VCaP (cell line): ENCODE measurements at regions not wholly inside any gene's neighbourhood (a gene's known extent, or its start where the extent isn't known, plus 50 kb on each side); places are given as distances from the start of the nearest gene placed in this dataset.

Source experiments
- H3K27ac ChIP-seq: fragments of 450-650 bp; 2 replicates; pipeline ENCODE4 v1.5.1; 2017
- CTCF ChIP-seq: fragments of 450-650 bp; conservative IDR thresholded peaks from 2 replicates; pipeline ENCODE4 v1.5.1; 2017; ENCODE audit warnings: mild to moderate bottlenecking, moderate library complexity

- H3K27ac ChIP-seq = no peak overlapping the region
- no peak for TF ChIP-seq CTCF
These were observed 147.0 kb upstream of the CDH5 start for GRCh38 chr16:66219491-66219890.

- TF ChIP-seq CTCF = no peak
- H3K27ac ChIP-seq = no peak overlapping the region
These were observed 154.1 kb upstream of the CDH5 start for GRCh38 chr16:66212428-66212827.

- H3K27ac ChIP-seq = no peak overlapping the region
- no peak for TF ChIP-seq CTCF
These were observed 154.8 kb upstream of the CDH5 start for GRCh38 chr16:66211651-66212050.

GRCh38 chr16:66207883-66208265 lies 158.6 kb upstream of the CDH5 start:
- TF ChIP-seq CTCF = no peak
- no peak overlapping the region for H3K27ac ChIP-seq

GRCh38 chr16:66207139-66207882 lies 159.2 kb upstream of the CDH5 start:
- no peak for TF ChIP-seq CTCF
- no peak overlapping the region for H3K27ac ChIP-seq

GRCh38 chr16:66206363-66206762 lies 160.1 kb upstream of the CDH5 start:
- TF ChIP-seq CTCF = no peak
- H3K27ac ChIP-seq = no peak overlapping the region

GRCh38 chr16:66205287-66206231 lies 160.9 kb upstream of the CDH5 start:
- no peak overlapping the region for H3K27ac ChIP-seq
- no peak for TF ChIP-seq CTCF
